Islet precursor cell (in vitro differentiated cells): ENCODE measurements at regions not wholly inside any gene's neighbourhood (a gene's known extent, or its start where the extent isn't known, plus 50 kb on each side); places are given as distances from the start of the nearest gene placed in this dataset.

Experiments
- DNase-seq: peaks from one replicate; pipeline ENCODE4 v3.0.0-alpha.2; 2018

DNA sequence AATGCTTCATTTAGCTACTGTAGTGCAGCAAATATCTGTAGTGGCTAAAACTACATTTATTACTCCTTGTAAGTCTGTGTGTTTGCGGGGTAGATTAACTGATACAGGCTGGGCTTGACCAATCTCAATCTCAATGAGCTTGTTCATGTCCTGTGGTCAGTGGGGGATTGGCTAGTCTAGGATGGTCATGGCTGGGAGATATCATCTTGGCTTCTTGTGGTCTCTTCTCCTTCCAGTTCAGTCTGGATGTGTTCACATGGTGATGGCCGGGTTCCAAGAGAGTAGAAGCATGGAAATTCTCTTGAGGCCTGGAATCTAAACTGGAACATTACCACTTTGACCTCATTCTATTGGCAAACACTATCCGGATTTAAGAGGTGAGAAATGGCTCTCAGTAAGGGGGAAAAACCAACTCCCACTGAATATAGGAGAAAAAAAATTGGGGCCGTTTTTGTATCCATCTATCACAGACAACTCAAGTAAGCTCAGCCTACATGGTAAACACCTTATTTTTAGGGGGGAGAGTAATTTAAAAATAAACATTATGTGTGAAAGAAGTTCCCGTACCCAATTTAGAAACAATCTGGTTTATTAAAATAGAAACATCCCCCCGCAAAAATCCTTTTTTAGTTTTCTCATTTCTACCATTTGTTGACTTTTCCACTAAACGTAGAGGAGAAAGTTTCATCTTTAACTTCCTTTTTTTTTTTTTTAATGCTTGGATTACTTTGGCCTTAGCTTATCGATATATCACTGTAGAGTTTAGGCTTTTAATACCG is 284.9 kb upstream of the TBC1D5 start:
- DNase-seq = no peak

- no peak for DNase-seq
Measured at GRCh38 chr3:18024715-18025114, 282.3 kb upstream of the TBC1D5 start.

GRCh38 chr3:18019161-18019495 is 276.7 kb upstream of the TBC1D5 start:
- DNase-seq = no peak

DNA sequence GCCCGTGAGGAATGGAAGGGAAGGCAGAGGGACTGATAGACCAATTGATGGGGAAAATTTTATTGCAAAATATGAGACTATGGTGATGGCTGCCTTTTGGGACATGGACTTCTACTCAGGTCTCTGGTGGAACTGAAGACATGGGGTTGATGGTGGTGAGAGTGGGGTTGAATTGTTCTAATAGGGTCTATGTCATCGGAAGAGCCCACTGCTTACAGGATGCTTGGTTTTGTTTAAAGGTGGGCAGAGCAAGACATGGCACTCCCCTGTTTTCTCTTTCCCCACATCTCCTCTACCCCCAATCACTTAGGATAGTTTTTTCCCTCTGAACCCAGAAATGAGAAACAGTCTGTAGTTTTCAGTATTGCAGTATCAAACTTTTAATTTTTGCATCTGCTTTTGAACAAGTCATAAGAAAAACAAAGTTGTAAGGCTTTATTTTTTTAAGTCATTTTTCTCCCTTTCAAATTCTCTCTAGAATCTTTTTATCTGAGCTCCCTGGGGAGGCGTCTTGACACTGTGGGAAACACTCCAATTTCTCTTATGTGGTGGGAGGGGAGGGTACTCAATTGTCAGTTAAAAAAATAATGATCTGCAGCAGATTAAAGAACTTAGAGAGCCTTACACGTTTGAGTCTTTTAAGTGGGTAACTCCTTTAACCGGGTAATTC is 276.2 kb upstream of the TBC1D5 start:
- no peak for DNase-seq

DNA sequence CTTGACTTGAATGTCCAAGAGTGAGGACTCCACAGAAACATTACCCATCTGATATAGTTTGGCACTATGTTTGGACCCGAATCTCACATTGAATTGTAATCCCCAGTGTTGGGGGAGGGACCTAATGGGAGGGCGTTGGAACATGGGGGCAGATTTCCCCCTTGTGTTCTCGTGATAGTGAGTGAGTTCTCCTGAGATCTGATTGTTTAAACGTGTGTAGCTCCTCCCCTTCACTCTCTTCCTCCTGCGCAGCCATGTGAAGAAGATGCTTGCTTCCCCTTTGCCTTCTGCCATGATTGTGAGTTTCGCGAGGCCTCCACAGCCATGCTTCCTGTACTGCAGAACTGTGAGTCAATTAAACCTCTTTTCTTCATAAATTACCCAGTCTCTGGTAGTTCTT is 273.9 kb upstream of the TBC1D5 start:
- DNase-seq = no peak

GRCh38 chr3:18012933-18013332 is 270.5 kb upstream of the TBC1D5 start:
- no peak for DNase-seq

DNA sequence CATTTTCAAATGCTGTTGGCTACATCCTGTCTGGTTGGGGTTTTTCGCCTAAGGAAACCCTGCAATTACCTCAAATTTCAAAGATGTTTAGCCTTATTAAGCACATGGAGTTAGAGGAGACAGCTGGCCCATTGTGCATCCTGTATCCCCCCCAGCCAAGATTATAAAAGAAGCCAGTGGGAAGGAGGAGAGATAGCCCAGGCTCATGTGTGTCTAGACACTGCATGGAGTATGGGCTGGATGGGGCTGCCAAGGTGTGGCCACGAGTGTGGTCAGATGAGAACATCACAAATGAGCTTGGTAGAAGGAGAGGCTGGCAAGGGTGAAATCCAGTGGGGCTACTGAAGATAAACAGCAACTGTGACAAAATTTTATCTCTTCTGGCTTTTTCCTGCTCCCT is 270.0 kb upstream of the TBC1D5 start:
- DNase-seq = no peak

GRCh38 chr3:18011387-18011786 is 269.0 kb upstream of the TBC1D5 start:
- no peak for DNase-seq

GRCh38 chr3:18010001-18010400 is 267.6 kb upstream of the TBC1D5 start:
- DNase-seq = no peak

GRCh38 chr3:18008706-18009368 is 266.4 kb upstream of the TBC1D5 start:
- no peak for DNase-seq

GRCh38 chr3:18007980-18008379 is 265.5 kb upstream of the TBC1D5 start:
- no peak for DNase-seq

- DNase-seq = no peak
Measured at GRCh38 chr3:17995769-17996168, 253.3 kb upstream of the TBC1D5 start.

DNA sequence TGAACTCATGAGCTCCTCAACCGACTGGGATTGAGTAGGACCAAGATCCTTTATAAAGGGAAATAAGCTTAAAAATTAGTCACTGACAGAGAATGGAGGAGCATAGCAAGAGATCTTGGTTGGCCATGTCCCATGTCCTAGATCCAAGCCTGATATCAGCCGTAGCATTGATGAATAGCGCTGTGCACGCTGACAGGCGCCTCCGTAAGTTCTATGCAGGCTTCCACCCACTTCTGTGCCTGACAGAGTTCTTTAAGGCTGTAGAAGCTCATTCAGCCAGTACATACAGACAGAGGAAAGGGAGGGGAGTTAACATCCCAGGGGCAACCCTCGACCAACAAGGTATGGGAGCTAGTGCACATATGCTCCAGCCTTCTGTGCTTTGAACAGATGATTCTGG is 251.7 kb upstream of the TBC1D5 start:
- no peak for DNase-seq

- no peak for DNase-seq
Measured at GRCh38 chr3:17990390-17990789, 248.0 kb upstream of the TBC1D5 start.

DNA sequence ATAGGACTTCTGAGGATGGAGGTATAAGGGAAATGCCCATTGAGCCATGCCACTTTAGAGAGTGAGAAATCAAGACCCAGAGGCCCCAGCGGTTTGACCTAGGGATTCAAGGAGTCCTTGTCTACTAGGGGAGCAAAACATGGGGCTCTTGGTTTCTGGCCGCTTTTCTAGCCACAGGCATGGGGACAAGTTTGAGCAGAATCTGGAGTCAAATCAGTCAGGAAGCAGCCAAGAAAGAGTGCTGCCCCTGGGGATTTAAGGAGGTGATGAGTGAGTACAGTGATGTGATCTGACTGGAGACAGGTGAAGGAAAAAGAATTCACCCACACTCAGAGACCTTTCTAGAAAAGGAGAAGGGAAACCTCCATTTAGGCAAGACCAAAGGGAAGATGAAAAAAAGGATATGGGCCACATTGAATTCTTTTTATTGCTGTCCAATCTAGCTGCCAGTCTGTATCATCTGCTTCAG is 244.0 kb upstream of the TBC1D5 start:
- no peak for DNase-seq

DNA sequence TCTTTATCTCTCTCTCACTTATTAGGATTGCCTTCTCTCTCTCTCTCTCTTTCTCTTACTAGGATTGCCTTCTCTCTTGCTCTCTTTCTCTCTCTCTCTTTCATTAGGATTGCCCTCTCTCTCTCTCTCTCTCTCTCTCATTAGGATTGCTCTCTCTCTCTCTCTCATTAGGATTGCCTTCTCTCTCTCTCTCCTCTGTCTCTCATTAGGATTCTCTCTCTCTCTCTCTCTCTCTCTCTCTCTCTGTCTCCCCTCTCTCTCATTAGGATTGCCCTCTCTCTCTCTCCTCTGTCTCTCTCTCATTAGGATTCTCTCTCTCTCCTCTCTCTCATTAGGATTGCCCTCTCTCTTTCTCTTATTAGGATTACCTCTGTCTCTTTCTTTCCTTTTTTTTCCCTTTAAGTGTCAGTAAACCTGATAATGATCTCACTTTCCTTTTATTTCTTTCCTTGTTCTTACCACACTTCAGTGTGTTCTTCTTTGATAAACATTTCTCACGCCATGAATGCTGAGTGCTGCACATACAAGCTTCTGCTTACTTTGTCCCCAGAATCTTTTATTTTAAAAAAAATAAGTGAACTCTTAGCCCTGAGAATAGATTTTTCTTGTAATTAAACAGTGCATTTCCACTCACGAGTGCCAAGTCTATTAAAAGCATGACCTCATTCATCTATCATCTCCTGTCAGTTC is 243.4 kb upstream of the TBC1D5 start:
- DNase-seq = no peak

DNA sequence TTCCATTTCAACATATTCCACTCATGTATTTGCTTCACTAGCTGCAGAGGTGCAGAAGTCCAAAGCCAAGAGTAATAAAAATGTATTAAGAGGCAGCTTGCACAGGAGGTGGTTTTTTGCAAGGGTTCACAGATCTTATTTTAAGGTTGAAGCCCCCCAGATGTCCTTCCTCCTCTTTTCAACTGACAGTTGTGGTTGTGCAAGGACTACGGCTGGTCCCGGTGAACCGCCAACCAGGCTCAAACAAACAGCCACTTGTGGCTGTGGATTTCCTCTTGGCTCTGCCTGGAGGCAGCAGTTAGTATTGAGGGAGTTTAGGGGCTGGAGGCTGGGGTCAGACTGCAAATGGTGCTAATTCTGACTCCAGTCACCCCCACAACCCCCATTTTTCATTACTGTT is 240.7 kb upstream of the TBC1D5 start:
- no peak for DNase-seq

GRCh38 chr3:17982211-17982880 is 239.9 kb upstream of the TBC1D5 start:
- no peak for DNase-seq

- no peak for DNase-seq
Measured at GRCh38 chr3:17980863-17981262, 238.4 kb upstream of the TBC1D5 start.

DNA sequence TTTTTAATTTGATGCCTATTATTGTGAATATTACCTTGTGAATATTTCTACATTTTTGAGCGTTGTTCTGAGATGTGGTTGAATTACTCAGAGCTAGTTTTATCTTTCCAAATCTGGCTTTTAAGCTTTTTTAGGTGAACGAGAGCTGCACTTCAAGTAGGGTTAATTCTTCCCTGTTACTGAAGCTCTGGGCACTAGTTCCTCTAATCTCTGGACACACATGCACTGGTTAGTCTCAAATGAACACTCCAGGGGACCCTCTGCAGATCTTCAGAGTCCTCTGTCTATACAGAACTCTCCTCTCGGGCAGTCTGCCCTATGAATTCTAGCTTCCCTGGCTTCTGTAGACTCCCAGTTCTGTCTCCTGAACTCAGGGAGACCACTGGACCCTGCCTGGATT is 237.5 kb upstream of the TBC1D5 start:
- no peak for DNase-seq

DNA sequence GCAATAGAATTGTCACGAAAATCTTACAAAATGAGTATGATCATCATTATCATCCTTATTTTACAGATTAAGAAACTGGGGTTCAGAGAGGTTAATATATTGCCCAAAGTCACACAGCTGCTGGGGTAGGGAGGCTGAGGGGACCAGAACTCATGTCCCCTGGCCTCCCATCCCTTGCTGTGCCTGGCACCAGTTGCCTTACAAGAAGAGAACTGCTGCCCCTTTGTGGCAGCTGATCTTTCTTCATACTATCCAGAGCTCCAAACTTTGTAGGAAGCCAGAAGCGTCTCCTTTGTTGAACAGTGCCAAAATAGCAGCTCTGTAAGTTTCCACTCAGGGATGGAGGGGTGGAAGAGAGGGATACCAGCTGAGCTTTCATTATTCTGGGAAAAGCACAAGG is 236.8 kb upstream of the TBC1D5 start:
- DNase-seq = no peak

- no peak for DNase-seq
Measured at GRCh38 chr3:17974206-17974841, 231.9 kb upstream of the TBC1D5 start.
